ENCODE measurements at regions not wholly inside any gene's neighbourhood (a gene's known extent, or its start where the extent isn't known, plus 50 kb on each side); places are given as distances from the start of the nearest gene placed in this dataset.

DNA sequence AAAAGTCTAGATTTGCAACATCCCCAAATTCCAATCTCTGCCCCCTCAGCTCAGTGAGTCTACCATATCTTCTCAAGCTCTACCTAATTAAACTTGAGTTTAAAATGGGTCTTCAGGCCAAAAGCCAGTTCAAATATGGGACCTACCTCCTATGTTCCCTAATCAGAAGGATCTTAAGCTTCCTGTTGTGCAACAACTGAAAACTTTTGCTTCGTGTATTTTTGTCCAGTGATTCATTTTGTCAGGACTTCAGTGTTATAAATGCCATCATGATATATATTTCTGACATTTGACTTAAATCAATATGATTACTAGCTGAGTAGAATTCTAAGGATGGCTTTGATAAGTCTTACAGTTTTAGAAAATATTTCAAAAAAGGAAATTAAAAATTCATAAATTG is 622.6 kb upstream of the PTCHD4 start:
- in situ Hi-C loops (cut with HindIII; ENCODE audit: low sequenced_read_pairs): no loop called here
- no peak for DNase-seq (ENCODE audit: low read depth, low spot score)
- TF ChIP-seq, protein P1, sequence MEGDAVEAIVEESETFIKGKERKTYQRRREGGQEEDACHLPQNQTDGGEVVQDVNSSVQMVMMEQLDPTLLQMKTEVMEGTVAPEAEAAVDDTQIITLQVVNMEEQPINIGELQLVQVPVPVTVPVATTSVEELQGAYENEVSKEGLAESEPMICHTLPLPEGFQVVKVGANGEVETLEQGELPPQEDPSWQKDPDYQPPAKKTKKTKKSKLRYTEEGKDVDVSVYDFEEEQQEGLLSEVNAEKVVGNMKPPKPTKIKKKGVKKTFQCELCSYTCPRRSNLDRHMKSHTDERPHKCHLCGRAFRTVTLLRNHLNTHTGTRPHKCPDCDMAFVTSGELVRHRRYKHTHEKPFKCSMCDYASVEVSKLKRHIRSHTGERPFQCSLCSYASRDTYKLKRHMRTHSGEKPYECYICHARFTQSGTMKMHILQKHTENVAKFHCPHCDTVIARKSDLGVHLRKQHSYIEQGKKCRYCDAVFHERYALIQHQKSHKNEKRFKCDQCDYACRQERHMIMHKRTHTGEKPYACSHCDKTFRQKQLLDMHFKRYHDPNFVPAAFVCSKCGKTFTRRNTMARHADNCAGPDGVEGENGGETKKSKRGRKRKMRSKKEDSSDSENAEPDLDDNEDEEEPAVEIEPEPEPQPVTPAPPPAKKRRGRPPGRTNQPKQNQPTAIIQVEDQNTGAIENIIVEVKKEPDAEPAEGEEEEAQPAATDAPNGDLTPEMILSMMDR (IDR thresholded peaks at IDR 0.05; ENCODE audit: low read depth, low read length): no peak
- no peak overlapping the region for H3K4me3 ChIP-seq (ENCODE audit: low read depth, low read length)

DNA sequence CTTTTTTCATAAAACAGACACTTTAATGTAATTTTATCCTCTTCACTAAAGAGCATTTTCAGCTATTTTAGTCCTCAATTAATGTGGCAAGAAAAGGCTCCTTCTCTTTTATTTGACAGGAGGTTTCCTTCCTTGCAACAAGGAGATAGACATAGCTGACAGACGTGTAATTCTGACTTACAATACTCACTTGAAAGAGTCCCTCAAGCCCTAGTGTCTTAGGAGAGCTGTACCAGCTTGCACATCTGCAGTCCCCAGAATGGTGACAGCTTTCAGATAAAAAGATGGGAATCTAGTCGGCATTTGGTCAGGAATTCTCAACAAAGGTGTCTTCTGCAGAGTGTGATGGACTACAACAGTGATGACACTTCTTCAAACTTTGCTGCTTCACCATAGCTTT is 603.7 kb upstream of the PTCHD4 start:
- TF ChIP-seq, protein P1 (IDR thresholded peaks at IDR 0.05; ENCODE audit: low read depth, low read length): no peak
- in situ Hi-C loops (cut with HindIII; ENCODE audit: low sequenced_read_pairs): no loop called here

DNA sequence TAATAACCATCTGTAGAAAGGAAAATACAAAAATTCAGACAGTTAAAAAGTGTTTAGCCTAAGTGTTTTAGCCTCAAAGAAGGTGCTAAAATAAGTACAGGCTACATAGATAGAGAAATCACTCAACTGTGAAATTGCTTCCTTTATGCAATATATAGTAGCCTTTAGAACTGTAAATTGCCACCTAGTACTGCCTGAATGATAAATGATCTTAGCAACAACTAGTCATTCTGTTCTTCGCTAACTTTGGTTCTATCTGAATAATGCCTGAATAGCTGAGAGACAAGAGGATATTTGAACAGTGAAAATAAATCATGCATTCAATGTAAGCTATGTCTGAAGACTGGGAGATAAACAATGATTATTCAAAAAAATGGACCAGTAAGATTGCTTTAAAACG is 603.3 kb upstream of the PTCHD4 start:
- TF ChIP-seq, protein P1 (IDR thresholded peaks at IDR 0.05; ENCODE audit: low read depth, low read length): no peak
- H3K4me3 ChIP-seq (ENCODE audit: low read depth, low read length): no peak overlapping the region
- DNase-seq (ENCODE audit: low read depth, low spot score): no peak
- in situ Hi-C loops (cut with HindIII; ENCODE audit: low sequenced_read_pairs): no loop called here

More for the DNA sequence above, 603.7 kb upstream of the PTCHD4 start:
- H3K4me3 ChIP-seq (ENCODE audit: low read depth, low read length): no peak overlapping the region
- no peak for DNase-seq (ENCODE audit: low read depth, low spot score)

DNA sequence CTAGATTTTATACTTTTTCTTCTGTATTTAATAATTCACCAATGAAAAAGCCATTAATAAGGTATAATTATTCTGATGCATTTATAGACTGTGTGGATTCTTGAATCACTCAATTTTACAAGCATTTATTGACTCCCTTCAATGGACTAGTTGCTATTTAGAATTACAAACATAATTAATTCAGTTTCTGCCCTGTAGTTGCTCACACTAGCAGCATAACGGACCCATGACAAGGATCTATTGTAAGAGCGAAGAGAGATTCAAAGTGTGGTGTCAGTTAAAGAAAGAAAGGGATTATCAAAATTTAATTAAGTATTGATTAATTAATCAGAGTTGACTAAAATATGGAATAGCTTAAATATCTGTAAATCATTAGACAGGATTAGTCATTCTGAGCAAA is 602.6 kb upstream of the PTCHD4 start:
- in situ Hi-C loops (cut with HindIII; ENCODE audit: low sequenced_read_pairs): no loop called here
- TF ChIP-seq, protein P1 (IDR thresholded peaks at IDR 0.05; ENCODE audit: low read depth, low read length): no peak

DNA sequence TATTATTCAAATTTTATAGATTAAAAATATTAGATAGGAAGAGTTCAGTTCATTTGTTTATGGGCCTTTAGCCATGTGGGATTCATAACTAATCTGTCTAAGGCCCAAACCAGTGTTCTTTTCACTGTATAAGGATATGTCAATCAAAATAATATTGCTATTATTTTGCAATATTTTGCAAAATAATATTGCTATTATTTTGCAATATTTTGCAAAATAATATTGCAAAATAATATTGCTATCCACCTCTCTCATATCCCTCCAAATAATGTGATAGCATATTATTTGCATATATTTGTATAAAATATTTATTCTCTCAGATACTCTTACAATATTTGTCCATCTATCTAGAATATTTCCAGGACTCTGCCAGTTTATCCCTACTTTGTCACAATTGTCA is 595.3 kb upstream of the PTCHD4 start:
- in situ Hi-C loops (cut with HindIII; ENCODE audit: low sequenced_read_pairs): no loop called here
- DNase-seq (ENCODE audit: low read depth, low spot score): no peak
- no peak overlapping the region for H3K4me3 ChIP-seq (ENCODE audit: low read depth, low read length)
- TF ChIP-seq, protein P1 (IDR thresholded peaks at IDR 0.05; ENCODE audit: low read depth, low read length): no peak

More for the DNA sequence above, 602.6 kb upstream of the PTCHD4 start:
- H3K4me3 ChIP-seq (ENCODE audit: low read depth, low read length): no peak overlapping the region
- no peak for DNase-seq (ENCODE audit: low read depth, low spot score)

DNA sequence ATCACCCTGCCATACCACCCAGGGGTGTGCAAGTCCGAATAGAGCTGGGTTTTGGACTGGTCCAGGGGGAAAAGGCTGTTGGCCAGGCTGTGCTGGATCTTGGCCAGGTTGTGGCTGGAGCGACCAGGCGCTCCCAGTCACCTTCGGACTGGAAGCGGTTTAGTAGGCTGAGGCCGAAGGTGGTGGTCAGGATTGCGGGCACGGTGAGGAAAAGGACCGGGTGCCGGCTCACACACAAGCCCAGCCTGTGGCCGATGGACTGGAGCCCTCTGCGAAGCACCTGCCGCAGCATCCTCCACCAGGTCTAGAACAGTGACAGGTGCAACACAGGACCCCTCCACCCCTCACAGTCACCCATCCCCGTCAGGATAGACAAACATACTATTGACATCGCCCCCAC is 590.6 kb upstream of the PTCHD4 start:
- no peak overlapping the region for H3K4me3 ChIP-seq (ENCODE audit: low read depth, low read length)
- in situ Hi-C loops (cut with HindIII; ENCODE audit: low sequenced_read_pairs): no loop called here
- TF ChIP-seq, protein P1 (IDR thresholded peaks at IDR 0.05; ENCODE audit: low read depth, low read length): no peak
- no peak for DNase-seq (ENCODE audit: low read depth, low spot score)

DNA sequence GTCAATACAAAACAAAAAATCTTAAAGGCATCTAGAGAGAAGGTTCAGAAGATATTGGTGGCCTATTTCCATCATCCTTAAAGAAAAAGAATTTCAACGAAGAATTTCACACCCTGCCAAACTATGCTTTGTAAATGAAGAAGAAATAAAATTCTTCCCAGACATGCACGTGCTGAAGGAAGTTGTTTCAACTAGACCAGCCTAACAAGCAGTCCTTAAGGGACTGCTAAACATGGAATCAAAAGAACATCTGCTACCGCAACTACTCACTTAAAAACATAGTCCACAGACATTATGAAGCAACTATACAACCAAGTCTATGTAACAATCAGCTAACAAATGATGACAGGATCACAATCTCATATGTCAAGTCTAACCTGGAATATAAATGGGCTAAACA is 584.9 kb upstream of the PTCHD4 start:
- in situ Hi-C loops (cut with HindIII; ENCODE audit: low sequenced_read_pairs): no loop called here
- TF ChIP-seq, protein P1 (IDR thresholded peaks at IDR 0.05; ENCODE audit: low read depth, low read length): no peak
- no peak overlapping the region for H3K4me3 ChIP-seq (ENCODE audit: low read depth, low read length)
- no peak for DNase-seq (ENCODE audit: low read depth, low spot score)

All from astrocyte of the spinal cord (primary cell).